ENCODE measurements at regions not wholly inside any gene's neighbourhood (a gene's known extent, or its start where the extent isn't known, plus 50 kb on each side); places are given as distances from the start of the nearest gene placed in this dataset.

DNA sequence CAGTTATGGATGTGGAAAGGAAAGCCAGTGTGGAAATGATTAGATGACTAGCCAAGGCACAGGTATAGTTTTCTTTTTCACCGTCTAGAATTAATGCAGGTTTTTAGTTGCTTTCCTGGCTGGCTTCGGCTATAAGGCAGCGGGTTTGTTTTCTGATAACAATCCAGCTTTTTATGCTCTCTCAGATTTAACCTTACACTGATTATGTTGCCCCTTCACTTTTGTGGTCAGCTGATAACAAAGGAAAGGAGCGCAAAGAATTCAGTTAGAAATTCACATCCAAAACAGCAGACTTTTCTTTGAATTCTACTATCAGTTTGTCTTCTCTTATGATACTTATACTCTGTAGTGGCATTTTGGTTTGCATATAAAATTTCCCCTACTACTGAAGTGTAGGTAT lies 94.2 kb upstream of the CENPE start:
- no peak overlapping the region for H2AFZ ChIP-seq (ENCODE audit: low read length)
- no peaks in the 10 kb centered on the region for H3K79me2 ChIP-seq (ENCODE audit: insufficient read depth, low read length)
- BruUV-seq (replicated peaks): no TSS peak
- H3K4me2 ChIP-seq (ENCODE audit: low read depth, low read length): no peak overlapping the region
- CTCF ChIA-PET (ENCODE audit: low intra/inter-chr PET ratio, low total read pairs): no interaction called here
- no peaks in the 10 kb centered on the region for H3K27me3 ChIP-seq (ENCODE audit: control insufficient read depth in 1 of 2, insufficient read depth in 2 of 2, low read length in 2 of 2)
- no peak for FAIRE-seq
- TF ChIP-seq ZNF850 (CRISPR knock-in tag; conservative IDR thresholded peaks at IDR 0.05): no peak
- TF ChIP-seq RFXAP (CRISPR knock-in tag; IDR thresholded peaks at IDR 0.05; ENCODE audit: borderline replicate concordance): no peak
- TF ChIP-seq, protein P1, sequence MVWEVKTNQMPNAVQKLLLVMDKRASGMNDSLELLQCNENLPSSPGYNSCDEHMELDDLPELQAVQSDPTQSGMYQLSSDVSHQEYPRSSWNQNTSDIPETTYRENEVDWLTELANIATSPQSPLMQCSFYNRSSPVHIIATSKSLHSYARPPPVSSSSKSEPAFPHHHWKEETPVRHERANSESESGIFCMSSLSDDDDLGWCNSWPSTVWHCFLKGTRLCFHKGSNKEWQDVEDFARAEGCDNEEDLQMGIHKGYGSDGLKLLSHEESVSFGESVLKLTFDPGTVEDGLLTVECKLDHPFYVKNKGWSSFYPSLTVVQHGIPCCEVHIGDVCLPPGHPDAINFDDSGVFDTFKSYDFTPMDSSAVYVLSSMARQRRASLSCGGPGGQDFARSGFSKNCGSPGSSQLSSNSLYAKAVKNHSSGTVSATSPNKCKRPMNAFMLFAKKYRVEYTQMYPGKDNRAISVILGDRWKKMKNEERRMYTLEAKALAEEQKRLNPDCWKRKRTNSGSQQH (CRISPR knock-in tag; IDR thresholded peaks at IDR 0.05; ENCODE audit: low read depth): no peak
- no peak for TF ChIP-seq ZBTB8A (CRISPR knock-in tag; IDR thresholded peaks at IDR 0.05; ENCODE audit: borderline replicate concordance, low read depth)
- no peak for TF ChIP-seq ZNF589 (CRISPR knock-in tag; conservative IDR thresholded peaks at IDR 0.05)
- TF ChIP-seq KLF13 (CRISPR knock-in tag; IDR thresholded peaks at IDR 0.05): no peak
- no peak for TF ChIP-seq ZMYM2 (CRISPR knock-in tag; IDR thresholded peaks at IDR 0.05)
- no peak for TF ChIP-seq HCFC1 (IDR thresholded peaks at IDR 0.05; ENCODE audit: low read depth, low read length)
- TF ChIP-seq ZNF207 (IDR thresholded peaks at IDR 0.05; ENCODE audit: borderline replicate concordance): no peak
- TF ChIP-seq DR1 (CRISPR knock-in tag; IDR thresholded peaks at IDR 0.05): no peak
- TF ChIP-seq ZNF780A (CRISPR knock-in tag; IDR thresholded peaks at IDR 0.05): no peak
- TF ChIP-seq PHF8 (CRISPR knock-in tag; IDR thresholded peaks at IDR 0.05): no peak
- TF ChIP-seq, protein P2, sequence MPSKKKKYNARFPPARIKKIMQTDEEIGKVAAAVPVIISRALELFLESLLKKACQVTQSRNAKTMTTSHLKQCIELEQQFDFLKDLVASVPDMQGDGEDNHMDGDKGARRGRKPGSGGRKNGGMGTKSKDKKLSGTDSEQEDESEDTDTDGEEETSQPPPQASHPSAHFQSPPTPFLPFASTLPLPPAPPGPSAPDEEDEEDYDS (CRISPR knock-in tag; IDR thresholded peaks at IDR 0.05): no peak
- TF ChIP-seq, protein P3, sequence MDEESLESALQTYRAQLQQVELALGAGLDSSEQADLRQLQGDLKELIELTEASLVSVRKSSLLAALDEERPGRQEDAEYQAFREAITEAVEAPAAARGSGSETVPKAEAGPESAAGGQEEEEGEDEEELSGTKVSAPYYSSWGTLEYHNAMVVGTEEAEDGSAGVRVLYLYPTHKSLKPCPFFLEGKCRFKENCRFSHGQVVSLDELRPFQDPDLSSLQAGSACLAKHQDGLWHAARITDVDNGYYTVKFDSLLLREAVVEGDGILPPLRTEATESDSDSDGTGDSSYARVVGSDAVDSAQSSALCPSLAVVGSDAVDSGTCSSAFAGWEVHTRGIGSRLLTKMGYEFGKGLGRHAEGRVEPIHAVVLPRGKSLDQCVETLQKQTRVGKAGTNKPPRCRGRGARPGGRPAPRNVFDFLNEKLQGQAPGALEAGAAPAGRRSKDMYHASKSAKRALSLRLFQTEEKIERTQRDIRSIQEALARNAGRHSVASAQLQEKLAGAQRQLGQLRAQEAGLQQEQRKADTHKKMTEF (CRISPR knock-in tag; IDR thresholded peaks at IDR 0.05): no peak
- TF ChIP-seq SALL1 (CRISPR knock-in tag; IDR thresholded peaks at IDR 0.05): no peak
- DNase-seq (ENCODE audit: low spot score): no peak
- no peak overlapping the region for H3K27ac ChIP-seq (ENCODE audit: extremely low read length, insufficient read depth, low read length)
- no peaks in the 10 kb centered on the region for H4K20me1 ChIP-seq (ENCODE audit: insufficient read depth, low read length)
- no peak overlapping the region for H3K4me3 ChIP-seq (replicated peaks in 1 of 3; ENCODE audit: insufficient read depth in 1 of 3, low read depth in 2 of 3, low read length in 3 of 3)
- H3K9ac ChIP-seq (ENCODE audit: insufficient read depth, low read depth, low read length): no peak overlapping the region
- peaks cover 25% of the 10 kb centered on the region for H3K4me1 ChIP-seq (ENCODE audit: insufficient read depth, low read length)
- WGBS (ENCODE audit: low lambda C conversion rate): 55% methylated on average over 4 of the region's 4 CpGs
- no peak for ATAC-seq
- no peaks in the 10 kb centered on the region for H3K36me3 ChIP-seq (replicated peaks in 1 of 2; ENCODE audit: control insufficient read depth in 1 of 2, insufficient read depth in 2 of 2, low read length in 2 of 2)
- no peaks in the 10 kb centered on the region for H3K9me3 ChIP-seq (ENCODE audit: low read length)
- intact Hi-C loops (cut with micrococcal nuclease; ENCODE audit: unreplicated experiment) (no loop called here), in situ Hi-C loops (cut with HindIII; ENCODE audit: extremely low pct_ligation_motif_present, low pct_unique_long_range_greater_than_20kb) (no loop called here)
- POLR2A ChIA-PET: no interaction called here

Measured in HepG2 (cell line).